Mesenchymal stem cell (in vitro differentiated cells and primary cell): ENCODE measurements at regions not wholly inside any gene's neighbourhood (a gene's known extent, or its start where the extent isn't known, plus 50 kb on each side); places are given as distances from the start of the nearest gene placed in this dataset.

ENCODE experiments used
- DNase-seq: peaks from one replicate; pipeline ENCODE4 v3.0.0-alpha.2; 2013
- H2AFZ ChIP-seq: one replicate; pipeline ENCODE4 v1.6.1; 2013; ENCODE audit warnings: low read depth, mild to moderate bottlenecking, control low read depth, inconsistent platforms, low read length, moderate library complexity
- H2AK5ac ChIP-seq: 2 replicates; pipeline ENCODE4 v1.6.1; 2013; ENCODE audit warnings: low read length, moderate library complexity, mild to moderate bottlenecking, inconsistent platforms; ENCODE audit not compliant: severe bottlenecking
- H2BK120ac ChIP-seq: one replicate; pipeline ENCODE4 v1.6.1; 2013; ENCODE audit warnings: low read depth, mild to moderate bottlenecking, inconsistent platforms, low read length, moderate library complexity
- H2BK12ac ChIP-seq, 2 experiments: one replicate each; pipeline ENCODE4 v1.6.1; 2013; ENCODE audit warnings: inconsistent platforms in 2 of 2, low read length in 2 of 2, mild to moderate bottlenecking in 2 of 2, moderate library complexity in 2 of 2, control low read depth in 1 of 2
- H2BK15ac ChIP-seq: one replicate; pipeline ENCODE4 v1.6.1; 2013; ENCODE audit warnings: mild to moderate bottlenecking, low read depth, inconsistent platforms; ENCODE audit not compliant: poor library complexity, severe bottlenecking
- H2BK5ac ChIP-seq: 2 replicates; pipeline ENCODE4 v1.6.1; 2013; ENCODE audit warnings: low read depth, mild to moderate bottlenecking, low read length, control low read depth, inconsistent platforms; ENCODE audit not compliant: poor library complexity, severe bottlenecking
- H3K14ac ChIP-seq, 2 experiments: one replicate each; pipeline ENCODE4 v1.6.1; 2013; ENCODE audit warnings: inconsistent platforms in 2 of 2, low read length in 2 of 2, control low read depth in 1 of 2, mild to moderate bottlenecking in 1 of 2, moderate library complexity in 1 of 2
- H3K18ac ChIP-seq, 2 experiments: one replicate each; pipeline ENCODE4 v1.6.1; 2013; ENCODE audit warnings: inconsistent platforms in 2 of 2, low read length in 2 of 2, control low read depth in 1 of 2, low read depth in 1 of 2, mild to moderate bottlenecking in 1 of 2
- H3K23ac ChIP-seq, 2 experiments: one replicate each; pipeline ENCODE4 v1.6.1; 2013; ENCODE audit warnings: inconsistent platforms in 2 of 2, low read length in 2 of 2, mild to moderate bottlenecking in 2 of 2, moderate library complexity in 2 of 2, control low read depth in 1 of 2
- H3K27ac ChIP-seq: 2 replicates; pipeline ENCODE4 v1.5.1; 2013; ENCODE audit warnings: mild to moderate bottlenecking, moderate library complexity, low read length, control low read depth, inconsistent platforms; ENCODE audit not compliant: poor library complexity, severe bottlenecking
- H3K27me3 ChIP-seq, 2 experiments: 2 replicates each; pipeline versions ENCODE4 v1.6.1 to v1.7.0; 2013; ENCODE audit warnings: low read length in 2 of 2, mild to moderate bottlenecking in 2 of 2, moderate library complexity in 2 of 2, control low read depth in 1 of 2, inconsistent platforms in 1 of 2; ENCODE audit not compliant: control insufficient read depth in 1 of 2, insufficient read depth in 1 of 2
- H3K36me3 ChIP-seq, 2 experiments: 2 replicates each; pipeline versions ENCODE4 v1.6.1 to v1.7.0; 2013; ENCODE audit warnings: low read length in 2 of 2, control low read depth in 1 of 2, inconsistent platforms in 1 of 2, low read depth in 1 of 2, mild to moderate bottlenecking in 1 of 2; ENCODE audit not compliant: insufficient read depth in 2 of 2, control insufficient read depth in 1 of 2
- H3K4ac ChIP-seq, 2 experiments: one replicate each; pipeline ENCODE4 v1.6.1; 2013; ENCODE audit warnings: inconsistent platforms in 2 of 2, low read length in 2 of 2, mild to moderate bottlenecking in 2 of 2, moderate library complexity in 2 of 2, control low read depth in 1 of 2, low read depth in 1 of 2
- H3K4me1 ChIP-seq: 2 replicates; pipeline ENCODE4 v1.6.1; 2013; ENCODE audit warnings: low read depth, low read length, control low read depth; ENCODE audit not compliant: control insufficient read depth, insufficient read depth
- H3K4me2 ChIP-seq: 2 replicates; pipeline ENCODE4 v1.6.1; 2013; ENCODE audit warnings: low read length, mild to moderate bottlenecking, inconsistent platforms; ENCODE audit not compliant: poor library complexity, severe bottlenecking
- H3K4me3 ChIP-seq, 2 experiments: 2 replicates each; pipeline versions ENCODE4 v1.5.1 to v1.7.0; 2013; ENCODE audit warnings: low read length in 2 of 2, mild to moderate bottlenecking in 2 of 2, control low read depth in 1 of 2, low read depth in 1 of 2; ENCODE audit not compliant: insufficient read depth in 1 of 2
- H3K79me1 ChIP-seq: replicated peaks from 2 replicates; pipeline ENCODE4 v1.6.1; 2013; ENCODE audit warnings: mild to moderate bottlenecking, control low read depth, low read length, inconsistent platforms; ENCODE audit not compliant: poor library complexity, severe bottlenecking
- H3K9ac ChIP-seq: 2 replicates; pipeline ENCODE4 v1.7.0; 2013; ENCODE audit warnings: mild to moderate bottlenecking, low read length, moderate library complexity
- H3K9me3 ChIP-seq: 2 replicates; pipeline ENCODE4 v1.7.0; 2013; ENCODE audit warnings: mild to moderate bottlenecking, low read length; ENCODE audit not compliant: control insufficient read depth
- H4K8ac ChIP-seq: one replicate; pipeline ENCODE4 v1.6.1; 2013; ENCODE audit warnings: inconsistent platforms, mild to moderate bottlenecking, low read length, moderate library complexity
- H4K91ac ChIP-seq: one replicate; pipeline ENCODE4 v1.6.1; 2013; ENCODE audit warnings: mild to moderate bottlenecking, low read length, inconsistent platforms
- WGBS: methylation state at CpG from one replicate; pipeline ENCODE4 v1.1.7; 2013; ENCODE audit warnings: mixed read lengths; 5-methylcytosine and 5-hydroxymethylcytosine counted together

DNA sequence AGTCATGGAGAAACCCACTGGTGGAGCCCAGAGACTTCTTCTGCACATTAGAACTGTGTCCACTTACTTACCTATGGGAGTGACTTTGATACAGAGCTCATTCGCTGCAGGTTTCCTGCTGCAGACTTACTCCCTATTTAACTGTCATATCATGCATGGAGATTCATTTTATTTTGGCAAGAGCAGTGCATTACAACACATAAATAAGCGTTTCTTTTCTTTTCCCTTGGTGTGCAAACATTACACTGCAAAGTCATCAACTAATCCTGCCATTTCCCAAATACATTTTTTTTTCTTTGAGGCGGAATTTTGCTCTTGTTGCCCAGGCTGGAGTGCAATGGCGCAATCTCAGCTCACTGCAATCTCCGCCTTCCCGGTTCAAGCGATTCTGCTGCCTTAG is 230.9 kb upstream of the SFRP2 start:
- no peak overlapping the region for H2BK15ac ChIP-seq
- H3K9ac ChIP-seq = no peak overlapping the region
- H3K36me3 ChIP-seq = no peaks in the 10 kb centered on the region
- H3K23ac ChIP-seq = no peak overlapping the region
- no peak overlapping the region for H3K4me2 ChIP-seq
- H3K14ac ChIP-seq = no peak overlapping the region
- H3K27ac ChIP-seq = no peak overlapping the region
- H3K4ac ChIP-seq = no peak overlapping the region
- H3K4me3 ChIP-seq = no peak overlapping the region
- H3K18ac ChIP-seq = no peak overlapping the region
- no peak overlapping the region for H2BK120ac ChIP-seq
- H3K27me3 ChIP-seq = no peaks in the 10 kb centered on the region
- H2AK5ac ChIP-seq = no peak overlapping the region
- no peak overlapping the region for H2BK5ac ChIP-seq
- WGBS = 95% methylated on average over 7 of the region's 7 CpGs
- no peaks in the 10 kb centered on the region for H3K9me3 ChIP-seq
- H3K79me1 ChIP-seq = no peaks in the 10 kb centered on the region
- H4K91ac ChIP-seq = no peak overlapping the region
- H4K8ac ChIP-seq = no peak overlapping the region
- no peak overlapping the region for H2BK12ac ChIP-seq
- DNase-seq = no peak
- peaks cover 3% of the 10 kb centered on the region for H3K4me1 ChIP-seq
- no peak overlapping the region for H2AFZ ChIP-seq

DNA sequence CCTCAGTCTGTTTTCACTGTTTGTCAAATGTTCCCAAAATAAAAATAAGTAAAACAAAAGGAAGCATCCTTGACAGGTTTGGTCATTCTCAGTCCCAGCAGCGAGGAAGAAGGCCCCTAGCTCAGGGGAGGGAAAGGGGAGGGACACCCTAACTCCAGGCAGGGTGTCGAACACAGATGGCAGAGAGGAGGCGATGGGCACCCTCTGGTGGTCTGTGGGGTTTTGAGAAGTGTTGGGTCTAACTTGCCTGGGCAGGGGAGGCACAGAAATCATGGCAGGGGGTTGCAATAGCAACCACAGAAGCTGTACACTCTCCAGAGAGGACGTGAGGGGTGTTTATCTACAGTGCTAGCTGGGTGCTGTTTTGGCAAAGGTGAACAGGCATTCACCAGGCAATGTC is 229.8 kb upstream of the SFRP2 start:
- H2AK5ac ChIP-seq = no peak overlapping the region
- H2BK12ac ChIP-seq = peak overlapping the region in 1 of 2 experiments; percentile 77
- H3K23ac ChIP-seq = no peak overlapping the region
- H3K27me3 ChIP-seq = no peaks in the 10 kb centered on the region
- peak overlapping the region in 1 of 2 experiments; percentile 53 for H3K14ac ChIP-seq
- peak overlapping the region in 1 of 2 experiments; percentile 78 for H3K18ac ChIP-seq
- no peak overlapping the region for H3K4me2 ChIP-seq
- no peak overlapping the region for H3K9ac ChIP-seq
- H3K9me3 ChIP-seq = no peaks in the 10 kb centered on the region
- no peak overlapping the region for H4K91ac ChIP-seq
- peak overlapping the region; percentile 59 to 66 for H3K4ac ChIP-seq
- no peak overlapping the region for H3K4me3 ChIP-seq
- no peaks in the 10 kb centered on the region for H3K36me3 ChIP-seq
- H3K27ac ChIP-seq = no peak overlapping the region
- no peak overlapping the region for H2AFZ ChIP-seq
- no peak for DNase-seq
- H3K79me1 ChIP-seq = no peaks in the 10 kb centered on the region
- H2BK120ac ChIP-seq = no peak overlapping the region
- H2BK15ac ChIP-seq = no peak overlapping the region
- no peak overlapping the region for H4K8ac ChIP-seq
- 63% methylated on average over 4 of the region's 4 CpGs for WGBS
- H2BK5ac ChIP-seq = no peak overlapping the region
- H3K4me1 ChIP-seq = peaks cover 3% of the 10 kb centered on the region

DNA sequence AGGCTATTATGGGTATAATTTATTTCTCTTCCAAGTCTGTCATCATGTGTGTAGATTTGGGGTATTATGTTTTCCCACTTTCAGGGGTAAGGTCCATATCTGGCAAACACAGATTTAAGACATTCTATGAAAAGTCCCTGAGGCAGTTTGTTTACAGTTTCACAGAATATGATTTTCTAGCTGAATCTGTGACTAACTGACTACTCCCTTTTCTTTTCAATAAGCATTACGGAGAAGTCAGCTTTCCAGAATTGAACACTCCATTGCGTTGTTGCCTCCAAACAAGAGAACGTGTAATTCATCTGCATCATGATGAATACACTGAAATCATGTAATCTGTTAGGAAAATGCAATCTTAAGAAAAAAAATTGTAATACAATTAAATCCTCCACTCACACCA is 226.7 kb upstream of the SFRP2 start:
- no peak for DNase-seq
- no peak overlapping the region for H2BK5ac ChIP-seq
- H4K8ac ChIP-seq = no peak overlapping the region
- H3K18ac ChIP-seq = no peak overlapping the region
- no peaks in the 10 kb centered on the region for H3K27me3 ChIP-seq
- no peak overlapping the region for H2BK12ac ChIP-seq
- no peaks in the 10 kb centered on the region for H3K9me3 ChIP-seq
- WGBS = 100% methylated on average over 1 of the region's 3 CpGs
- no peak overlapping the region for H3K27ac ChIP-seq
- no peaks in the 10 kb centered on the region for H3K79me1 ChIP-seq
- H2BK120ac ChIP-seq = no peak overlapping the region
- H3K9ac ChIP-seq = peak overlapping the region; percentile 73
- H3K23ac ChIP-seq = no peak overlapping the region
- H3K4me3 ChIP-seq = no peak overlapping the region
- no peak overlapping the region for H3K4ac ChIP-seq
- H2AFZ ChIP-seq = no peak overlapping the region
- H3K36me3 ChIP-seq = no peaks in the 10 kb centered on the region
- no peak overlapping the region for H2AK5ac ChIP-seq
- no peak overlapping the region for H2BK15ac ChIP-seq
- no peak overlapping the region for H3K14ac ChIP-seq
- H4K91ac ChIP-seq = no peak overlapping the region
- H3K4me2 ChIP-seq = no peak overlapping the region
- H3K4me1 ChIP-seq = peaks cover 3% of the 10 kb centered on the region

DNA sequence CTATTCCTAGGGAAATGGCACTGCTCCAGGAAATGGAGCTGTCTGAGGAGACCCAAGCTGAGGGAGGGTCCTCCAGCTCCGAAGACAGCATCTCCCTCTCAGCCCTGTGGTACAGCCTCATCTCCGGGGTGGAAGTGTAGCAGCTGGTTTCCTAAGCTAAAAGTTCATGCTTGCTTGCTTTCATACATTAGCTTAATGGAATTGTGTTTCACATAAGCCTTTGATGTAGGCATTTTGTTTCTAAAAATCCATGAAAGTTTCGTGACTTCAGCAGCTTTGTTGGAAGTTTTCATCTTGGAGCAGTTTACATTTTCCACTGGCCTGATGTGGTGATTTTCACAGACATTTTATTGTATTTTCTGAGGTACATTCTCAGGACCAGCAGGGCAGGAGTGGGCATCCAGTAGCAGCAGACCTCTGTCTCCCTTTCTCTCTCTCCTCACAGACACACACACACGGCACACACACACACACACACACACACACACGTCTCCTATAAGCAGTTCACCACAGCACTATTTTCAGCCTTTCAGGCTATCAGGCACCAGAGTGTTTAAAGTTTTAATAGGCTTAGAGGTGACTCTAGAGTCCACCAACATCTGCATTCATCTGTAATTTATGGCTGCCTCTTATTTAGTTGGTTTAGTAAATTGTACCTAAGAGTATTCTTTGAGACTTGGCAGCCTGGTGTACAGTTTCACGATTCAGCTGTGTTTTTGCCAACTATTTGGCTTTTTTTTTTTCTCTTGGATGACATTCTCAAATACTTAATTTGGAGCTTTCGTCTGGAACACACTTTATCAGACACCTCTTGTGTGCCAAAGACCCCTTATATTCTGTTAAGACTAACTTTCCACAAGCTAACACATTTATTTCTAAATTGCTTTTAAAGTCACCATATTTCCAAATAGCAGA is 225.8 kb upstream of the SFRP2 start:
- no peak overlapping the region for H3K4me3 ChIP-seq
- H3K36me3 ChIP-seq = no peaks in the 10 kb centered on the region

More for the DNA sequence above, 225.8 kb upstream of the SFRP2 start:
- peak overlapping the region in 1 of 2 experiments; percentile 3 for H2BK12ac ChIP-seq
- no peak overlapping the region for H2BK5ac ChIP-seq
- no peak overlapping the region for H2AFZ ChIP-seq
- H4K8ac ChIP-seq = peak overlapping the region; percentile 87
- no peaks in the 10 kb centered on the region for H3K27me3 ChIP-seq
- H3K18ac ChIP-seq = peak overlapping the region in 1 of 2 experiments; percentile 37
- H3K4ac ChIP-seq = peak overlapping the region in 1 of 2 experiments; percentile 57
- H4K91ac ChIP-seq = no peak overlapping the region
- no peak overlapping the region for H2BK120ac ChIP-seq
- no peaks in the 10 kb centered on the region for H3K9me3 ChIP-seq
- H3K23ac ChIP-seq = no peak overlapping the region
- H3K14ac ChIP-seq = no peak overlapping the region
- peak; percentile 43 for DNase-seq
- H3K79me1 ChIP-seq = no peaks in the 10 kb centered on the region
- H3K9ac ChIP-seq = peak overlapping the region; percentile 73
- H2BK15ac ChIP-seq = peak overlapping the region; percentile 48
- peaks cover 3% of the 10 kb centered on the region for H3K4me1 ChIP-seq
- no peak overlapping the region for H2AK5ac ChIP-seq
- H3K27ac ChIP-seq = no peak overlapping the region
- H3K4me2 ChIP-seq = no peak overlapping the region
- 89% methylated on average over 5 of the region's 7 CpGs for WGBS
